EH (cell line): ENCODE measurements at regions not wholly inside any gene's neighbourhood (a gene's known extent, or its start where the extent isn't known, plus 50 kb on each side); places are given as distances from the start of the nearest gene placed in this dataset.

Experiments used
- DNase-seq: peaks from one replicate; pipeline ENCODE4 v3.0.0-alpha.2; 2015; ENCODE audit warnings: low read depth

- no peak for DNase-seq
Measured at GRCh38 chr13:34553376-34553775, 388.7 kb upstream of the NBEA start.

GRCh38 chr13:34555988-34556387 is 386.1 kb upstream of the NBEA start:
- no peak for DNase-seq

- DNase-seq: no peak
Measured at GRCh38 chr13:34561033-34561432, 381.0 kb upstream of the NBEA start.

GRCh38 chr13:34567597-34567996 is 374.5 kb upstream of the NBEA start:
- DNase-seq: no peak

- DNase-seq: peak; percentile 18
Measured at GRCh38 chr13:34570698-34571353, 371.2 kb upstream of the NBEA start.

- no peak for DNase-seq
Measured at GRCh38 chr13:34571716-34572115, 370.4 kb upstream of the NBEA start.

GRCh38 chr13:34577051-34577450 is 365.0 kb upstream of the NBEA start:
- DNase-seq: peak; percentile 66

GRCh38 chr13:34578471-34578870 is 363.6 kb upstream of the NBEA start:
- DNase-seq: peak; percentile 5

- peak; percentile 3 for DNase-seq
Measured at GRCh38 chr13:34578917-34579316, 363.2 kb upstream of the NBEA start.

GRCh38 chr13:34583181-34583580 is 358.9 kb upstream of the NBEA start:
- no peak for DNase-seq

- DNase-seq: no peak
Measured at GRCh38 chr13:34587576-34587975, 354.5 kb upstream of the NBEA start.

- no peak for DNase-seq
Measured at GRCh38 chr13:34588362-34588761, 353.7 kb upstream of the NBEA start.

GRCh38 chr13:34589581-34589980 is 352.5 kb upstream of the NBEA start:
- DNase-seq: no peak

GRCh38 chr13:34591129-34591528 is 350.9 kb upstream of the NBEA start:
- no peak for DNase-seq

- DNase-seq: no peak
Measured at GRCh38 chr13:34591900-34592529, 350.1 kb upstream of the NBEA start.

GRCh38 chr13:34593658-34594057 is 348.4 kb upstream of the NBEA start:
- DNase-seq: no peak

GRCh38 chr13:34594507-34594906 is 347.6 kb upstream of the NBEA start:
- DNase-seq: no peak

GRCh38 chr13:34608331-34608730 is 333.7 kb upstream of the NBEA start:
- DNase-seq: no peak

- DNase-seq: peak; percentile 6
Measured at GRCh38 chr13:34611671-34612070, 330.4 kb upstream of the NBEA start.

GRCh38 chr13:34617473-34618083 is 324.5 kb upstream of the NBEA start:
- no peak for DNase-seq

- no peak for DNase-seq
Measured at GRCh38 chr13:34618654-34619053, 323.4 kb upstream of the NBEA start.

- DNase-seq: no peak
Measured at GRCh38 chr13:34619326-34619725, 322.7 kb upstream of the NBEA start.

- no peak for DNase-seq
Measured at GRCh38 chr13:34620074-34620850, 321.8 kb upstream of the NBEA start.
